AG04450 (cell line): ENCODE measurements at regions not wholly inside any gene's neighbourhood (a gene's known extent, or its start where the extent isn't known, plus 50 kb on each side); places are given as distances from the start of the nearest gene placed in this dataset.

Experiments
- CTCF ChIA-PET: fragments of 300-600, 350-600 bp; formaldehyde crosslinking; extraction: SDS; loops from one replicate; lab custom pipeline; 2022; ENCODE audit warnings: antibody characterized with exemption, inconsistent platforms; lab: Charles Lee
- POLR2A ChIA-PET: fragments of 350-600 bp; formaldehyde crosslinking; extraction: SDS; loops from one replicate; lab custom pipeline; 2021; ENCODE audit warnings: antibody characterized with exemption, inconsistent platforms; lab: Yijun Ruan, JAX
- DNase-seq: peaks from one replicate; pipeline ENCODE4 v3.0.0-alpha.2; 2011; ENCODE audit warnings: low read depth, low spot score
- H3K27ac ChIP-seq: one replicate; pipeline ENCODE4 v1.5.1; 2012; ENCODE audit warnings: low read depth, low read length, control low read depth
- H3K27me3 ChIP-seq: one replicate; pipeline ENCODE4 v1.6.0; 2012; ENCODE audit warnings: low read length; ENCODE audit not compliant: control insufficient read depth, insufficient read depth
- H3K4me3 ChIP-seq: 2 replicates; pipeline ENCODE4 v1.5.1; 2011; ENCODE audit warnings: mild to moderate bottlenecking, low read depth, low read length, control low read depth
- H3K9me3 ChIP-seq: 2 replicates; pipeline ENCODE4 v1.5.1; 2012; ENCODE audit warnings: low read length; ENCODE audit not compliant: control insufficient read depth, insufficient read depth
- CTCF ChIP-seq: IDR thresholded peaks from 2 replicates; pipeline ENCODE4 v1.5.1; 2011; ENCODE audit warnings: low read depth, low read length, control low read depth, inconsistent platforms

GRCh38 chr1:213531369-213532310, 456.1 kb upstream of the PROX1 start:
- no peak for DNase-seq
- no peak for TF ChIP-seq CTCF
- Histone ChIP-seq H3K27ac (no peak overlapping the region), H3K27me3 (no peaks in the 10 kb centered on the region), H3K4me3 (no peak overlapping the region), H3K9me3 (peaks cover 6% of the 10 kb centered on the region)
- POLR2A ChIA-PET = no interaction called here
- CTCF ChIA-PET = no interaction called here

GRCh38 chr1:213533125-213533524, 454.6 kb upstream of the PROX1 start:
- no peak for DNase-seq
- H3K9me3 ChIP-seq = peaks cover 6% of the 10 kb centered on the region
- CTCF ChIA-PET = no interaction called here
- no peaks in the 10 kb centered on the region for H3K27me3 ChIP-seq
- H3K4me3 ChIP-seq = no peak overlapping the region
- POLR2A ChIA-PET = no interaction called here
- no peak overlapping the region for H3K27ac ChIP-seq
- no peak for TF ChIP-seq CTCF

GRCh38 chr1:213535679-213536078, 452.1 kb upstream of the PROX1 start:
- peaks cover 6% of the 10 kb centered on the region for H3K9me3 ChIP-seq
- CTCF ChIA-PET = no interaction called here
- no peak overlapping the region for H3K4me3 ChIP-seq

GRCh38 chr1:213538251-213538650, 449.5 kb upstream of the PROX1 start:
- Histone ChIP-seq H3K27me3 (no peaks in the 10 kb centered on the region), H3K9me3 (peaks cover 3% of the 10 kb centered on the region; the same call in 1 of the 2 replicates), H3K4me3 (no peak overlapping the region), H3K27ac (no peak overlapping the region)
- no peak for TF ChIP-seq CTCF
- ChIA-PET CTCF (no interaction called here), POLR2A (no interaction called here)
- no peak for DNase-seq

More at GRCh38 chr1:213535679-213536078, 452.1 kb upstream of the PROX1 start:
- Histone ChIP-seq H3K27ac (no peak overlapping the region), H3K27me3 (no peaks in the 10 kb centered on the region)
- no peak for TF ChIP-seq CTCF
- no peak for DNase-seq
- POLR2A ChIA-PET = no interaction called here

GRCh38 chr1:213539464-213539863, 448.3 kb upstream of the PROX1 start:
- H3K4me3 ChIP-seq = no peak overlapping the region
- H3K9me3 ChIP-seq = peaks cover 3% of the 10 kb centered on the region; the same call in 1 of the 2 replicates
- no peak overlapping the region for H3K27ac ChIP-seq
- H3K27me3 ChIP-seq = no peaks in the 10 kb centered on the region
- ChIA-PET CTCF (no interaction called here), POLR2A (no interaction called here)
- no peak for DNase-seq
- TF ChIP-seq CTCF = no peak
